HG03064 (cell line): ENCODE measurements at regions not wholly inside any gene's neighbourhood (a gene's known extent, or its start where the extent isn't known, plus 50 kb on each side); places are given as distances from the start of the nearest gene placed in this dataset.
"Not testable (repeated sequence)": the region's sequence is repeated elsewhere in the genome, so short reads cannot be mapped to it uniquely, and the experiment has no call there.

Source experiments
- ATAC-seq: cut with Tn5 transposase; IDR thresholded peaks from one replicate; pipeline ENCODE4 v1.9.1; 2021; ENCODE audit warnings: low read depth; ENCODE audit not compliant: unreplicated experiment

GRCh38 chr17:68670967-68671693, 70.0 kb upstream of the FAM20A start:
- ATAC-seq = no peak

GRCh38 chr17:68666438-68666837, 65.3 kb upstream of the FAM20A start:
- not testable (repeated sequence) for ATAC-seq

GRCh38 chr17:68665373-68665772, 64.2 kb upstream of the FAM20A start:
- ATAC-seq = no peak

GRCh38 chr17:68662479-68662878, 61.3 kb upstream of the FAM20A start:
- ATAC-seq = no peak

GRCh38 chr17:68662037-68662432, 60.9 kb upstream of the FAM20A start:
- no peak for ATAC-seq

GRCh38 chr17:68661265-68662036, 60.3 kb upstream of the FAM20A start:
- ATAC-seq = no peak

GRCh38 chr17:68660302-68660701, 59.1 kb upstream of the FAM20A start:
- no peak for ATAC-seq

GRCh38 chr17:68658999-68659780, 58.0 kb upstream of the FAM20A start:
- ATAC-seq = no peak

- ATAC-seq = no peak
These were observed 56.4 kb upstream of the FAM20A start for GRCh38 chr17:68657576-68657975.

GRCh38 chr17:68657166-68657565, 56.0 kb upstream of the FAM20A start:
- no peak for ATAC-seq

- ATAC-seq = no peak
These were observed 55.5 kb upstream of the FAM20A start for GRCh38 chr17:68656666-68657065.
